ENCODE measurements at regions not wholly inside any gene's neighbourhood (a gene's known extent, or its start where the extent isn't known, plus 50 kb on each side); places are given as distances from the start of the nearest gene placed in this dataset.

GRCh38 chr2:8259841-8260178 is 422.0 kb upstream of the ID2 start:
- TF ChIP-seq RBM39 (optimal IDR thresholded peaks at IDR 0.05; ENCODE audit: low read depth, low read length) (no peak), TRIM24 (IDR thresholded peaks at IDR 0.05) (no peak), FOXK2 (conservative IDR thresholded peaks at IDR 0.05 in 1 of 2, IDR thresholded peaks at IDR 0.05 in 1 of 2; ENCODE audit: low read depth in 2 of 2) (no peak), CTCF (IDR thresholded peaks at IDR 0.05 in 2 of 3, conservative IDR thresholded peaks at IDR 0.05 in 1 of 3; ENCODE audit: insufficient read depth in 2 of 3, low read depth in 1 of 3, low read length in 3 of 3) (no peak; a peak in 1 of 6 replicates), RBM15 (IDR thresholded peaks at IDR 0.05; ENCODE audit: insufficient read depth, low read length) (no peak), RUNX1 (IDR thresholded peaks at IDR 0.05; ENCODE audit: low read depth) (no peak), NR4A1 (CRISPR knock-in tag; IDR thresholded peaks at IDR 0.05) (no peak), NR4A1 (tag; IDR thresholded peaks at IDR 0.05) (no peak), GATAD2A (IDR thresholded peaks at IDR 0.05) (no peak), NR3C1 (CRISPR knock-in tag; IDR thresholded peaks at IDR 0.05) (no peak), KAT7 (CRISPR knock-in tag; IDR thresholded peaks at IDR 0.05; ENCODE audit: borderline replicate concordance) (no peak)
- TF ChIP-seq, protein P1, sequence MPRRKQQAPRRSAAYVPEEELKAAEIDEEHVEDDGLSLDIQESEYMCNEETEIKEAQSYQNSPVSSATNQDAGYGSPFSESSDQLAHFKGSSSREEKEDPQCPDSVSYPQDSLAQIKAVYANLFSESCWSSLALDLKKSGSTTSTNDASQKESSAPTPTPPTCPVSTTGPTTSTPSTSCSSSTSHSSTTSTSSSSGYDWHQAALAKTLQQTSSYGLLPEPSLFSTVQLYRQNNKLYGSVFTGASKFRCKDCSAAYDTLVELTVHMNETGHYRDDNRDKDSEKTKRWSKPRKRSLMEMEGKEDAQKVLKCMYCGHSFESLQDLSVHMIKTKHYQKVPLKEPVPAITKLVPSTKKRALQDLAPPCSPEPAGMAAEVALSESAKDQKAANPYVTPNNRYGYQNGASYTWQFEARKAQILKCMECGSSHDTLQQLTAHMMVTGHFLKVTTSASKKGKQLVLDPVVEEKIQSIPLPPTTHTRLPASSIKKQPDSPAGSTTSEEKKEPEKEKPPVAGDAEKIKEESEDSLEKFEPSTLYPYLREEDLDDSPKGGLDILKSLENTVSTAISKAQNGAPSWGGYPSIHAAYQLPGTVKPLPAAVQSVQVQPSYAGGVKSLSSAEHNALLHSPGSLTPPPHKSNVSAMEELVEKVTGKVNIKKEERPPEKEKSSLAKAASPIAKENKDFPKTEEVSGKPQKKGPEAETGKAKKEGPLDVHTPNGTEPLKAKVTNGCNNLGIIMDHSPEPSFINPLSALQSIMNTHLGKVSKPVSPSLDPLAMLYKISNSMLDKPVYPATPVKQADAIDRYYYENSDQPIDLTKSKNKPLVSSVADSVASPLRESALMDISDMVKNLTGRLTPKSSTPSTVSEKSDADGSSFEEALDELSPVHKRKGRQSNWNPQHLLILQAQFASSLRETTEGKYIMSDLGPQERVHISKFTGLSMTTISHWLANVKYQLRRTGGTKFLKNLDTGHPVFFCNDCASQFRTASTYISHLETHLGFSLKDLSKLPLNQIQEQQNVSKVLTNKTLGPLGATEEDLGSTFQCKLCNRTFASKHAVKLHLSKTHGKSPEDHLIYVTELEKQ (CRISPR knock-in tag; IDR thresholded peaks at IDR 0.05) = no peak

Measured in K562 (cell line).